ENCODE measurements at regions not wholly inside any gene's neighbourhood (a gene's known extent, or its start where the extent isn't known, plus 50 kb on each side); places are given as distances from the start of the nearest gene placed in this dataset.

DNA sequence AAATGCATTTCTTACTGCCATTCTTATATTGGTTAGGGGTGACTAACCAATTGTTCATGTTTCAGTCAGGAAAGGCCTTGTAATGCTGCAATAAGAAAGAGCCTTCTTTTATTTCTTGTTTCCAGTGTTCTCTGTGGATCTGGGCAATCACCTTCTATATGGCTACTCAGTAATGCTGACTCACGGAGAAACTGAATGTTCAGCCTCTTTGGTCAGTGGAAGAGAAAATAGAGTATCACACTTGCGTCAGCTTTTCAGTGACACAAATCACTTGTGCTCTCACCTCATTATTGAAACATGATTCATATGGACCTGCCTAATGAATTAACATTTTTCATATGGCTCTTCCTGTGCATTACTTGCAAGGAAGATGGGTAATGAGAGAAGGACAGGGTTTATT, 243.9 kb upstream of the POT1 start:
- no peak for TF ChIP-seq EZH2phosphoT487 (conservative IDR thresholded peaks at IDR 0.05; ENCODE audit: low read length)
- TF ChIP-seq, protein P1, sequence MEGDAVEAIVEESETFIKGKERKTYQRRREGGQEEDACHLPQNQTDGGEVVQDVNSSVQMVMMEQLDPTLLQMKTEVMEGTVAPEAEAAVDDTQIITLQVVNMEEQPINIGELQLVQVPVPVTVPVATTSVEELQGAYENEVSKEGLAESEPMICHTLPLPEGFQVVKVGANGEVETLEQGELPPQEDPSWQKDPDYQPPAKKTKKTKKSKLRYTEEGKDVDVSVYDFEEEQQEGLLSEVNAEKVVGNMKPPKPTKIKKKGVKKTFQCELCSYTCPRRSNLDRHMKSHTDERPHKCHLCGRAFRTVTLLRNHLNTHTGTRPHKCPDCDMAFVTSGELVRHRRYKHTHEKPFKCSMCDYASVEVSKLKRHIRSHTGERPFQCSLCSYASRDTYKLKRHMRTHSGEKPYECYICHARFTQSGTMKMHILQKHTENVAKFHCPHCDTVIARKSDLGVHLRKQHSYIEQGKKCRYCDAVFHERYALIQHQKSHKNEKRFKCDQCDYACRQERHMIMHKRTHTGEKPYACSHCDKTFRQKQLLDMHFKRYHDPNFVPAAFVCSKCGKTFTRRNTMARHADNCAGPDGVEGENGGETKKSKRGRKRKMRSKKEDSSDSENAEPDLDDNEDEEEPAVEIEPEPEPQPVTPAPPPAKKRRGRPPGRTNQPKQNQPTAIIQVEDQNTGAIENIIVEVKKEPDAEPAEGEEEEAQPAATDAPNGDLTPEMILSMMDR (IDR thresholded peaks at IDR 0.05; ENCODE audit: insufficient read depth, low read length, poor library complexity, severe bottlenecking): no peak
